ENCODE measurements at regions not wholly inside any gene's neighbourhood (a gene's known extent, or its start where the extent isn't known, plus 50 kb on each side); places are given as distances from the start of the nearest gene placed in this dataset.

DNA sequence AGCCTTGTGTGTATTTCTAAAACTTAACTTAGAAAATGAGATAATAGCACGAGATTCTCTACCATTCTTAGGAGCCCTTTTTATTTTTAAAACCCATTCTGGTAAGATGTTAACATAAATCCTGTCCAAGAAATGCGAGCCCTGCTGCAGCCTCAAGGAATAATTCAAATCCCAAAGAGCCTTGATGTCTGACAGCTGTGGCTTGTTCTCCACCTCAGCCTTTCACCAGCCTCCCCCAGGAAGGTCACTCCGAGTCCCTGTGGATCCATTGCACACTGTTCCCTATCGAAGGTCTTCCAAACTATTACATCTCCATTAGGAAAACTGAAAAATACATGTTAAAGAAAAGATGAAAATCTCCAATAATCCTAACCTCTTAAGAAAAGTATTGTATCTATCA, 98.5 kb upstream of the S1PR3 start:
- TF ChIP-seq, protein P1, sequence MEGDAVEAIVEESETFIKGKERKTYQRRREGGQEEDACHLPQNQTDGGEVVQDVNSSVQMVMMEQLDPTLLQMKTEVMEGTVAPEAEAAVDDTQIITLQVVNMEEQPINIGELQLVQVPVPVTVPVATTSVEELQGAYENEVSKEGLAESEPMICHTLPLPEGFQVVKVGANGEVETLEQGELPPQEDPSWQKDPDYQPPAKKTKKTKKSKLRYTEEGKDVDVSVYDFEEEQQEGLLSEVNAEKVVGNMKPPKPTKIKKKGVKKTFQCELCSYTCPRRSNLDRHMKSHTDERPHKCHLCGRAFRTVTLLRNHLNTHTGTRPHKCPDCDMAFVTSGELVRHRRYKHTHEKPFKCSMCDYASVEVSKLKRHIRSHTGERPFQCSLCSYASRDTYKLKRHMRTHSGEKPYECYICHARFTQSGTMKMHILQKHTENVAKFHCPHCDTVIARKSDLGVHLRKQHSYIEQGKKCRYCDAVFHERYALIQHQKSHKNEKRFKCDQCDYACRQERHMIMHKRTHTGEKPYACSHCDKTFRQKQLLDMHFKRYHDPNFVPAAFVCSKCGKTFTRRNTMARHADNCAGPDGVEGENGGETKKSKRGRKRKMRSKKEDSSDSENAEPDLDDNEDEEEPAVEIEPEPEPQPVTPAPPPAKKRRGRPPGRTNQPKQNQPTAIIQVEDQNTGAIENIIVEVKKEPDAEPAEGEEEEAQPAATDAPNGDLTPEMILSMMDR (IDR thresholded peaks at IDR 0.05): no peak
- no peak for TF ChIP-seq POLR2A (IDR thresholded peaks at IDR 0.05)
